HG03575 (cell line): ENCODE measurements at regions not wholly inside any gene's neighbourhood (a gene's known extent, or its start where the extent isn't known, plus 50 kb on each side); places are given as distances from the start of the nearest gene placed in this dataset.
"Not testable (repeated sequence)": the region's sequence is repeated elsewhere in the genome, so short reads cannot be mapped to it uniquely, and the experiment has no call there.

Experiments
- ATAC-seq: cut with Tn5 transposase; IDR thresholded peaks from one replicate; pipeline ENCODE4 v1.9.1; 2021; ENCODE audit not compliant: unreplicated experiment, insufficient number of reproducible peaks, low FRiP score; ENCODE audit errors: extremely low read depth

DNA sequence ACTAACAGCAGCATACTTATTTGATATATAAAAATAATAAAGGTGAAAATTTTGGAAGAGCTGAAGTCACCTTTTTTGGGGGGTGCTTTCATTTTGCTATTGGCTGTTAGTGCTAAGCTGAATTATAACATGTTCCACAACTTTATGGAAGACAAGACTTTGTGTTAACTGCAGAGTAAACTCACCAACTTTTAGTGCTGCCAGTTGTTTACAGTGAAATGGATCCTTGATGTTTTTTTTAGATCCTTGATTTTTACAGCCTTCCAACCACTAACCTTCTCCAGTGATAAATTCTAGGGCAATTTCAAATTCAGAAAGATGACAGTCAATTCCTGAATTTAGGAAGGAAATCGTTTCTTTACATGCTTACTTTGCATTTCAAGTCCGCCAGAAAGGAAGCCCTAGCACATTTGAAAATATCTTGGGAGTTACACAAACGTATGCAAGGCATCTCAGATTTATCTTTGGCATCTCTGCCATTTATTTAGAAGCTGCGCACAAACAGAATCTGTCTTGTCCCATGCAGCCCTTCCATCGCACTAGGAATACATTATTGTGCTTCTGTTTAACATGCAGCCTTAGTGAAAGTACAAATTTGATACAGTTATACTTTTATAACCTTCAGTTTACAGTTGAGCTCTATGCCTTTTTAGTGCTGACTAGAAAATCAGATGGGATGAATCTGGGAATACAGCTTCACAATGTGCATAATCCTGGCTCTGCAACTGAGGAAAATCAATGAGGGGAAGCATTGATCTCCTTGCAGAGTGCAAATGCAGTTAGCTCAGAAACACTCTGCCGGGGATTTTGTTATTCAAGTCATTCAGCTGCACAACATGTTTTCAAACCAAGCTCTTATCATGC is 142.4 kb upstream of the ZNF608 start:
- ATAC-seq = no peak

DNA sequence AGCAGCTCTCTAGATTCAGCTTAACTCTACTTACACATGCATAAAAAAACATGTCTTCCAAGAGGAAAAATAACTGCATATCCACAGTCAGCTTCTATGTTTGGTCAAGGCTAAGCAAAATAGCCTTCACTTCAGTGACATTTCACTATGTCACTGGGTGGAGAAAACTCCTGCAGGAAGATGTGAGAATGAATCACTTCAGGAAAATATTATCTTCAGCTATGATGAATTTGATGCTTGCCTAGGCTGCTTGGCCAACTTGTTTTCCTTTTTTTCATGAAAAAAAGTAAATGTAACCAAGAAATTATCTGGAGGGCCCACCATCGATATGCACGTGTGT is 143.0 kb upstream of the ZNF608 start:
- no peak for ATAC-seq

DNA sequence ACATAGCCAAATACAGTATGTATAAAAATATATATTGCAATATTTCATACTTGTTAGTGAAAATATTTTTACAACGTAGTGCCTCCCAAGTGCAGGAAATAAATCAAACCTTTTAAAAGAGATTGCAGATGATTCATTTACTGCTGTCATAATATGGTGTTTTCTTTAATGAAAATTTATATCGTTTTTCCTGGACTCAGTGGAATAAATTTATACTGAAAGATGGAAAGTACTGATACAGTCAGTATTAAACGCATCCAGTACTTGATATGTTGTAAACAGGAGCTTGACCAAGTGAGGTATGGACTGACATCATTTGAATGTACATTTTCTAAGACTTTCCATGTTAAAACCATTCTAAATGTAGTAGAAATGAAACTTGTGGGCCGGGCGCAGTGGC is 143.4 kb upstream of the ZNF608 start:
- ATAC-seq = no peak

- ATAC-seq = not testable (repeated sequence)
These were observed 144.0 kb upstream of the ZNF608 start for GRCh38 chr5:124890442-124890841.

DNA sequence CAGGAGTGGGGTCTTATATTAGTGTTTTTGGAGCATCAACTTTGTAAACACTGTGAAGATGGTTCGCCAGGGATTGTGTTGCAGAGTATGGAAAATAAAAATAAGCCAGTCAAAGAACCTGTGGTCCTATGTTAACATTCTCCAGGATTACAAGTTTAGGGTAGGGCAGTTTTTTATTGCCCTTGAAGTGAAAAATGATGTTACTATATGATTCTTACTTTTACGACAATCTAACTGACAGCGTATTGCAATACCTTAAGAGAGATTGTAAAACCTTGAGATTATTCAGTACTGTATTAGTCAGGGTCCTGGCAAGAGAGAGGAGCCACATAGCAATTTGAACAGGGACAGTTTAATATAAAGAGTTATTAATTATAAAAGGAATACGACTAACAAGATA is 144.7 kb upstream of the ZNF608 start:
- no peak for ATAC-seq

- no peak for ATAC-seq
These were observed 145.9 kb upstream of the ZNF608 start for GRCh38 chr5:124892185-124892848.

DNA sequence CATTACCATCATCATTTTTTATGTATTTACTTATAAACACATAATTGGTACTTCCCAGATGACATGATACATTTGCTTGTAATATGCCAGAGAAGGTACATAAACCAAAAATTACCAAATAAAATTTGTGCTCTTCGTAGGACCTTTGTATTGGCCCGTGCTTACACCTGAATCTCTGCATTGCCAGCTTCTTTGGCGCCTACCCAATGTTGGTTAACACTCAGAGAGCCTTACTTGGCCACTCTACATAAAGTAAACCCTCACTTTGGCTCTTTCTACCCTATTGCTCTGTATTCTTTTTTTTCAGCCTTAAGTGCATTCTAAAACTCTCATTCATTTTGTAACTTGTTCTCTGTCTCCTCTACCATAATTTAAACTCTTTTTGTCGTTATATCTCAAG is 148.1 kb upstream of the ZNF608 start:
- no peak for ATAC-seq

DNA sequence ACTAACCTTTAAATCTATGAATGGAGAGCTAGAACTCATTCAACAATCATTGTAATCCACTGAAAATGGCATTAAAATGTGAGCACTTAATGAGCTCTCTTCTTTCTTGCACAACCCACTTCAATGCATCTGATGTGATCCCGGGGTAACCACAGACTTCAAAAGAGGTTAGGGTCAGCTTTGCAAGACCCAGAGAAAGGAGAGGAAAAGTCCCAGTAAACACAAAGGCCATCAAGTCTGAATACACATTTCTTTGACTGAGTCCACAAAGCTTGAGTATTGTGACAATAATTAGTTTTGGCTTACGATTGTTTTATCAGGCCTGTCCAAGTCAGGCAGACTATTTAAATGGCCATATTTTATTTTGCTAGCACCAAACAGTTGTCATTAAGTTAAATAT is 148.8 kb upstream of the ZNF608 start:
- ATAC-seq = no peak

- ATAC-seq = no peak
These were observed 154.6 kb upstream of the ZNF608 start for GRCh38 chr5:124901081-124901480.

- ATAC-seq = peak; percentile 96
These were observed 155.8 kb upstream of the ZNF608 start for GRCh38 chr5:124902097-124902821.

DNA sequence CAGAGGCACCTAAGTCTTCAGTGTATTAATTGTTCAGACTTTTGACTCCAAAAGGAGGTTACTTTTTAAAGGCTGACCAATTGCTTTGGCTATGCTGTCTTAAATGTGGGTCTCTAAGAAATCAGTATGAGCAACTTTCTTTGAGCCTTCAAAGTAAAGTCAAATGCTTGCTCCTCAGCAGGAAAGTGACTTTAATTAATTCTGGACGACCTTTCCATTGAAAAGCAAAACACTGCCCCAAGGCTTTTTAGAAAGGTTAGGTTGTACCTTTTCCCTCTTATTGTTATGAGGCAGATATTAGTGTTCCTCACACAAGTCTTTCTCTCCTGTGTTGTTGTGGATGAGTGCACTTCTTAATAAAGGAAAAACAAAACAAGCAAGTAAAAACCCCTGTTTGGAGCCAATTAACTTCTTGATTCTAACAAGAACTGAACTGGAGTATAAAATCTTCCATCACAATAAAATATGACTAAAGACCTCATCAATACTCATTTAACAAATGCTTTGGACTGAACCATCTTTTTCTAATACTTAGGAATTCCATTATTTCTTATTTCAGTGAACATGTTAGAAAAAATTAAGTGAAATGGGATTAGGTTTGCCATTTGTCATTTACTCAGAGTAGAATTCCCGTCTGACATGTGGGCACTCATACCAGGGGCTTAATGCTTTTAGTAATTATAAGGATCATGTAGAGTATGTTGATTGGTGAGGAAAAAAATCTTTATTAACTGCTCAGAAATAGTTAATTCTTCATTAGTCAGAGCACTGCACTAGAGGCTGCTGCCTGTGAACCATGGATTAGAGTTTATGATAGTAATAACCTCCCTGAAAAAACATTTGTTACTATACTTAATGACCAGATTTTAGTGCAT is 159.1 kb upstream of the ZNF608 start:
- ATAC-seq = no peak

DNA sequence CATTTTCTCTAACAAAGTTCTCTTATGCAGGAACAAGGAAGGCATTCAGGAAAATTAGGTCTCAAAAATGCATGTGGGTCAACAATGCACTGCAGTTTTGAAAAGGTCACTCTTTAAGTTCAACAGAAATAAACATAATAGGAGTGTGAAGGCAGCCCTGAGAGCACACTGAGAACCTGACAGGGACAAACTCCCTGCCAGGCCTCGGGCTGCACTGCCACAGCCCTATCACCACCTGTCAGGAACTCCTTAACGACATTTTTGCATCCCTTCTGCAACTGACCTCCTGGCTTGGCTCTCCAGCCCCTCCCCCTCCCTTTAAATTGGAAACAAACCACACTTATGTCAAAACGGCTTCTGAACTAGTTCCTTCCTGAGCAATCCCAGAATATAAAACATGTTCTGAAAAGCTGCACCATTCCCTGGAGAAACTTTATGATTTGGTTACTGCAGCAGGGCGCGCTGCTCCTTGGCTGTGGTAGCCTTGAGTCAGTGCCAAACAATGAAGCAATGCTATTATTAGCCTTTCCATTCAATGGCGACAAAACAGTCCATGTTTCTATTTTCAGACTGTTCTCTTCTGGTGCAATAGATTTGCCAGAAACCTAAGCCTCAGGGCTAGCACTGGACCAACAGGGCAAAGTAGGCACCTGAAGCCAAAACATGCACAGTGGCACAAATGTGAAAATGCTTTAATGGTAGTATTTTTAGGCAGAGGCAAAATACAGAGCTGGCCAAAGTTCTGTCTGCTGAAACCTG is 160.1 kb upstream of the ZNF608 start:
- ATAC-seq = no peak

DNA sequence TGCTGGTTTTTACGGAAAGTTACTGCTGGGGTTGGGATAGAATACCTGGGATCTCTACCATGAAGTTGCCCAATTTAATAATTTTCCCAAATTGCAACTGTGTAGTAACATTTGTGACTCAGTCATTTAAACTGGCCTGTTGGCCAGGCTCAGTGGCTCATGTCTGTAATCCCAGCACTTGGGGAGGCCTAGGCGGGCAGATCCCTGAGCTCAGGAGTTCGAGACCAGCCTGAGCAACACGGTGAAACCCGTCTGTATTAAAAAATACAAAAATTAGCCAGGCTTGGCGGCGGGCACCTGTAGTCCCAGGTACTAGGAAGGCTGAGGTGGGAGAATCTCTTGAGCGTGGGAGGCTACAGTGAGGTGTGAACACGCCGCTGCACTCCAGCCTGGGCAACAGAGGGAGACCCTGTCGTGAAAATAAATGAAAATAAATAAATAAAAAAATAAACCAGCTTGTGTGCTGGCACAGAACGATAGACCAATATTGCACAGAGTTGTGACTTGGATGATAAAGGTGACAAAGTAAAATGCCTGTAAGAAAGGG is 160.7 kb upstream of the ZNF608 start:
- ATAC-seq = no peak

DNA sequence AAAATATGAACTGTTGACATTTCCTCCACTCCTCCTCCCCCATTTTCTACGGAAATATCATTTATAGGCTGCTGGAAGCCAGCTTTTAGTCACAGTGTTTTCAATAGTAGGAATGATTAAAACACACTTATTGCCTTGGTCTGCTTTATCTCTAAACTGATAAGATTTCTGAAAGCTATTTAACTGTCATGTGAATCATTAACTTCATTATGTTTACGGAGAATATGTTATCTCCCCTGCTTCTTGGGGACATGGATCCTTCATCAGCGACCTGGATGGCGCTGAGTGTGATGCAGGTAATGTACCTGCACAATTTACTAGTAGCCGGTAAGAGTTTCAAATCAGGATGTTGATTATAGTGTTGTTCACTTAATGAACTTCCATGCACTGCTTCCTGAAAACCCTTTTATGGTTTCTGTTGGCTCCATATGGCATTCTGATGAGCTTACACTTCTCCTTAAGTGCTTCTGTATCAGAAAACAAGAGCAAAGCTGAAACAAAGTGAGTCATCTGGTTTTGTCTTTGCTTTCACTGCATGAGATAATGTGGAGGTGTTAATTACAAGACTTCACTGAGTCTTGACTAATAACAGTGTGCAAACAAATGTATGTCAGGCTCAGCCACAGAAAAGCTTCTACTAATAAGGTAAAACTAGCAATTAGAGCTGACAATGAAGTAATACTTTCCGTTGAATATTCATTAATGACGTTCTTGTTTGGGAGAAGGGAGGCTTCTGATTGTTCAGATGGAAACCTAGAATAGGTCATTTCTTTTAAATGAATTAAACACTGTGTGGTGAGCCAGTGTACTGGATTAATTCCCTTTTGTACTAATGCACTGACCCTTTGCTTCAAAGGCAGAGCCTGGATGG is 162.4 kb upstream of the ZNF608 start:
- peak; percentile 83 for ATAC-seq

DNA sequence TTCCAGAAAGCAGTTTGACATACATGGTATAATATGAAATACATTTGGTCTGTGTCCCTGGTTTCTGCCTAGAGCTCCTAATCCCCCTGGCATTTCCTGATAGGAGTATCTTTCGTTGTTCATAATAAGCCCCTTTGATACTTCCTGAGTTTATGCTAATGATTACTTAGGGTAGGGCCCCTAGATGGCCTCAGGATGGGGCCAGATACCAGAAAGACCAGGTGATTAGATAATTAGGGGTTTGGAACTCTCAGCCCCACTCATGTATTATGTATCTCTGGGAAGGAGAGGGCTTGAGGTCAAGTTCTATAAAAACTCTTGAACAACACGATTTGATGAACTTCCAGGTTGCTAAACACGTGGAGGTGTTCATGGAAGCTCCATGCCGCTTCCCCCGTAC is 163.3 kb upstream of the ZNF608 start:
- no peak for ATAC-seq

DNA sequence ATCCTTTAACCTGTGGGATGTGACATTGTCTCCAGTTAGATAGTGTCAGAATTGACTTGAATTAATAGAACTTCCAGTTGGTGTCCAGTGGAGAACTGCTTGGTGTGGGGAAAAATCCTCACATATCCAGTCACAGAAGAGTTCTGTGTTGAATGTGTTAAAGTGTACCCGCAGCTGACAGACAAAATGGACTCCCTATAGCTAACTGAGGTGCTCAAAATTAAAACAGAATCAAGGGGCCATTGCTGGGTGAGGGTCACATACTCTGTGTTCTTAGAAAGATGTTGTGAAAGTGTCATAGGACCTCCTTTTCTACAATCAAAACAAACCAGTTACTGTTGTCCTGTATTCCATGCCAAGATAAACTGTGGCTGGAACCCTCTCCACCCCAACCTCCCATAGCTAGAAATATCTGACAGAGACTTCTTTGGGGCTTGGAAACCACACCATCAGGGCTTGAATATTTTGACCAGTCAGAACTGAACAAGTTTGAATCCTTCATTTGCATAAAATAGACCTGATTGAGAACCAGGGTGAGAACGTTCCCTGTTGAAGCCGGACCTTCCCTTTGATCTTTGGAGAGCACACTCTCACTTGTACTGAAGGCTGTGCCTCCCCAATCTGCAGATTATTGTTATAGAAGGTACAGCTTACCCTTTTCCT is 164.0 kb upstream of the ZNF608 start:
- ATAC-seq = no peak
